ENCODE measurements at regions not wholly inside any gene's neighbourhood (a gene's known extent, or its start where the extent isn't known, plus 50 kb on each side); places are given as distances from the start of the nearest gene placed in this dataset.

- Histone ChIP-seq H3K9me3 (ENCODE audit: control insufficient read depth in 2 of 2, insufficient read depth in 1 of 2, low read depth in 1 of 2, low read length in 1 of 2) (no peaks in the 10 kb centered on the region), H3K4me1 (ENCODE audit: control insufficient read depth in 3 of 3, insufficient read depth in 2 of 3, low read depth in 1 of 3, low read length in 2 of 3) (no peaks in the 10 kb centered on the region), H3K4me3 (ENCODE audit: low read depth in 1 of 3, low read length in 3 of 3) (no peak overlapping the region), H3K36me3 (ENCODE audit: control insufficient read depth in 3 of 3, insufficient read depth in 2 of 3, low read depth in 1 of 3, low read length in 3 of 3) (no peaks in the 10 kb centered on the region), H3K27ac (ENCODE audit: low read depth in 1 of 3, low read length in 2 of 3) (no peak overlapping the region), H3K27me3 (ENCODE audit: control insufficient read depth in 3 of 3, insufficient read depth in 3 of 3, low read length in 3 of 3) (peaks cover 0 to 6% (median 0%) of the 10 kb centered on the region in 3 donors)
- FAIRE-seq (no peak), DNase-seq (no peak)
- WGBS, 3 donors: 11 to 45% (median 30%) methylated on average over 10 of the region's 10 CpGs
Observed at GRCh38 chr12:30874455-30875321, 51.9 kb upstream of the TSPAN11 start.

- no peak for DNase-seq
- no peak for FAIRE-seq
- H3K36me3 ChIP-seq (ENCODE audit: control insufficient read depth in 3 of 3, insufficient read depth in 2 of 3, low read depth in 1 of 3, low read length in 3 of 3): no peaks in the 10 kb centered on the region
- 88 to 91% (median 89%) methylated on average over 7 of the region's 7 CpGs for WGBS, 3 donors
- no peak overlapping the region for H3K4me3 ChIP-seq (ENCODE audit: low read depth in 1 of 3, low read length in 3 of 3)
- H3K27ac ChIP-seq (ENCODE audit: low read depth in 1 of 3, low read length in 2 of 3): no peak overlapping the region
- no peaks in the 10 kb centered on the region for H3K4me1 ChIP-seq (ENCODE audit: control insufficient read depth in 3 of 3, insufficient read depth in 2 of 3, low read depth in 1 of 3, low read length in 2 of 3)
- no peaks in the 10 kb centered on the region for H3K27me3 ChIP-seq (ENCODE audit: control insufficient read depth in 3 of 3, insufficient read depth in 3 of 3, low read length in 3 of 3)
- H3K9me3 ChIP-seq (ENCODE audit: control insufficient read depth in 2 of 2, insufficient read depth in 1 of 2, low read depth in 1 of 2, low read length in 1 of 2): peaks cover 0 to 2% of the 10 kb centered on the region in 2 donors
Observed at GRCh38 chr12:30870491-30871265, 55.9 kb upstream of the TSPAN11 start.

GRCh38 chr12:30867415-30867814, 59.1 kb upstream of the TSPAN11 start:
- Histone ChIP-seq H3K27ac (ENCODE audit: low read depth in 1 of 3, low read length in 2 of 3) (no peak overlapping the region), H3K4me3 (ENCODE audit: low read depth in 1 of 3, low read length in 3 of 3) (no peak overlapping the region), H3K27me3 (ENCODE audit: control insufficient read depth in 3 of 3, insufficient read depth in 3 of 3, low read length in 3 of 3) (no peaks in the 10 kb centered on the region), H3K36me3 (ENCODE audit: control insufficient read depth in 3 of 3, insufficient read depth in 2 of 3, low read depth in 1 of 3, low read length in 3 of 3) (no peaks in the 10 kb centered on the region), H3K9me3 (ENCODE audit: control insufficient read depth in 2 of 2, insufficient read depth in 1 of 2, low read depth in 1 of 2, low read length in 1 of 2) (peaks cover 0 to 2% of the 10 kb centered on the region in 2 donors), H3K4me1 (ENCODE audit: control insufficient read depth in 3 of 3, insufficient read depth in 2 of 3, low read depth in 1 of 3, low read length in 2 of 3) (no peaks in the 10 kb centered on the region)
- no peak for DNase-seq
- FAIRE-seq: no peak

- no peaks in the 10 kb centered on the region for H3K36me3 ChIP-seq (ENCODE audit: control insufficient read depth in 3 of 3, insufficient read depth in 2 of 3, low read depth in 1 of 3, low read length in 3 of 3)
- WGBS, 3 donors: 87 to 93% (median 87%) methylated on average over 1 of the region's 1 CpG
- H3K27me3 ChIP-seq (ENCODE audit: control insufficient read depth in 3 of 3, insufficient read depth in 3 of 3, low read length in 3 of 3): peaks cover 0 to 2% (median 0%) of the 10 kb centered on the region in 3 donors
- H3K9me3 ChIP-seq (ENCODE audit: control insufficient read depth in 2 of 2, insufficient read depth in 1 of 2, low read depth in 1 of 2, low read length in 1 of 2): peaks cover 0 to 2% of the 10 kb centered on the region in 2 donors
- no peak for DNase-seq
- no peak overlapping the region for H3K27ac ChIP-seq (ENCODE audit: low read depth in 1 of 3, low read length in 2 of 3)
- H3K4me3 ChIP-seq (ENCODE audit: low read depth in 1 of 3, low read length in 3 of 3): no peak overlapping the region
- no peak for FAIRE-seq
- H3K4me1 ChIP-seq (ENCODE audit: control insufficient read depth in 3 of 3, insufficient read depth in 2 of 3, low read depth in 1 of 3, low read length in 2 of 3): no peaks in the 10 kb centered on the region
Observed at GRCh38 chr12:30866256-30866655, 60.3 kb upstream of the TSPAN11 start.

GRCh38 chr12:30863839-30864238, 62.7 kb upstream of the TSPAN11 start:
- H3K9me3 ChIP-seq (ENCODE audit: control insufficient read depth in 2 of 2, insufficient read depth in 1 of 2, low read depth in 1 of 2, low read length in 1 of 2): no peaks in the 10 kb centered on the region
- no peak overlapping the region for H3K4me3 ChIP-seq (ENCODE audit: low read depth in 1 of 3, low read length in 3 of 3)
- 80 to 92% (median 91%) methylated on average over 2 of the region's 2 CpGs for WGBS, 3 donors
- no peaks in the 10 kb centered on the region for H3K4me1 ChIP-seq (ENCODE audit: control insufficient read depth in 3 of 3, insufficient read depth in 2 of 3, low read depth in 1 of 3, low read length in 2 of 3)
- FAIRE-seq: no peak
- no peak for DNase-seq
- H3K36me3 ChIP-seq (ENCODE audit: control insufficient read depth in 3 of 3, insufficient read depth in 2 of 3, low read depth in 1 of 3, low read length in 3 of 3): no peaks in the 10 kb centered on the region
- no peak overlapping the region for H3K27ac ChIP-seq (ENCODE audit: low read depth in 1 of 3, low read length in 2 of 3)
- H3K27me3 ChIP-seq (ENCODE audit: control insufficient read depth in 3 of 3, insufficient read depth in 3 of 3, low read length in 3 of 3): peaks cover 0 to 3% (median 0%) of the 10 kb centered on the region in 3 donors

DNA sequence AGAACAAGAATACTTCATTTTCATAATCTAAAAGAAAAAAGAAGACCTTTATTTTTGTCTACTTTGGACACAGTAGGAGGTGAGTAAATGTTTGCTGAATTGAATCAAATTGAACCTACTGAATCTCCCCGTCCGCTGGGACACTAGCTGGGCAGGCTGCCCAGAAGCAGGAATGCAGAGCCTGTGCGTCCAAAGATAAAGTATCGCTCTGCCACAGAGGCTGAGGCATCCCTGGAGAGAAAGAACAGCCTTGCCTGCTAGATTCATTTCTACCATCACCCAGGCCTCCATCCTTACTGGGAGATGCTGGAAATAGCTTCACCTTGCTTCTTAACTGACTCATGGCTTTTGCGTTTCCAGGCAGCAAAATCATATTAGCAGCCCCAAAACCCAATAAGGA, 64.1 kb upstream of the TSPAN11 start:
- no peak overlapping the region for H3K27ac ChIP-seq (ENCODE audit: low read depth in 1 of 3, low read length in 2 of 3)
- H3K4me3 ChIP-seq (ENCODE audit: low read depth in 1 of 3, low read length in 3 of 3): no peak overlapping the region
- DNase-seq: no peak
- WGBS, 3 donors: 30 to 57% (median 46%) methylated on average over 5 of the region's 5 CpGs
- H3K36me3 ChIP-seq (ENCODE audit: control insufficient read depth in 3 of 3, insufficient read depth in 2 of 3, low read depth in 1 of 3, low read length in 3 of 3): no peaks in the 10 kb centered on the region
- no peaks in the 10 kb centered on the region for H3K4me1 ChIP-seq (ENCODE audit: control insufficient read depth in 3 of 3, insufficient read depth in 2 of 3, low read depth in 1 of 3, low read length in 2 of 3)
- H3K27me3 ChIP-seq (ENCODE audit: control insufficient read depth in 3 of 3, insufficient read depth in 3 of 3, low read length in 3 of 3): peaks cover 0 to 3% (median 0%) of the 10 kb centered on the region in 3 donors
- no peak for FAIRE-seq
- no peaks in the 10 kb centered on the region for H3K9me3 ChIP-seq (ENCODE audit: control insufficient read depth in 2 of 2, insufficient read depth in 1 of 2, low read depth in 1 of 2, low read length in 1 of 2)

GRCh38 chr12:30859226-30859625, 67.3 kb upstream of the TSPAN11 start:
- DNase-seq: no peak
- WGBS, 3 donors: 72 to 88% (median 87%) methylated on average over 2 of the region's 2 CpGs
- no peak overlapping the region for H3K27ac ChIP-seq (ENCODE audit: low read depth in 1 of 3, low read length in 2 of 3)
- FAIRE-seq: no peak
- H3K27me3 ChIP-seq (ENCODE audit: control insufficient read depth in 3 of 3, insufficient read depth in 3 of 3, low read length in 3 of 3): peaks cover 0 to 3% (median 0%) of the 10 kb centered on the region in 3 donors
- H3K9me3 ChIP-seq (ENCODE audit: control insufficient read depth in 2 of 2, insufficient read depth in 1 of 2, low read depth in 1 of 2, low read length in 1 of 2): no peaks in the 10 kb centered on the region
- no peaks in the 10 kb centered on the region for H3K36me3 ChIP-seq (ENCODE audit: control insufficient read depth in 3 of 3, insufficient read depth in 2 of 3, low read depth in 1 of 3, low read length in 3 of 3)
- H3K4me3 ChIP-seq (ENCODE audit: low read depth in 1 of 3, low read length in 3 of 3): no peak overlapping the region
- no peaks in the 10 kb centered on the region for H3K4me1 ChIP-seq (ENCODE audit: control insufficient read depth in 3 of 3, insufficient read depth in 2 of 3, low read depth in 1 of 3, low read length in 2 of 3)

- H3K36me3 ChIP-seq (ENCODE audit: control insufficient read depth in 3 of 3, insufficient read depth in 2 of 3, low read depth in 1 of 3, low read length in 3 of 3): no peaks in the 10 kb centered on the region
- no peaks in the 10 kb centered on the region for H3K9me3 ChIP-seq (ENCODE audit: control insufficient read depth in 2 of 2, insufficient read depth in 1 of 2, low read depth in 1 of 2, low read length in 1 of 2)
- 68 to 76% (median 70%) methylated on average over 4 of the region's 4 CpGs for WGBS, 3 donors
- FAIRE-seq (no peak), DNase-seq (no peak)
- peaks cover 0 to 3% (median 0%) of the 10 kb centered on the region in 3 donors for H3K27me3 ChIP-seq (ENCODE audit: control insufficient read depth in 3 of 3, insufficient read depth in 3 of 3, low read length in 3 of 3)
- no peak overlapping the region for H3K4me3 ChIP-seq (ENCODE audit: low read depth in 1 of 3, low read length in 3 of 3)
- no peak overlapping the region for H3K27ac ChIP-seq (ENCODE audit: low read depth in 1 of 3, low read length in 2 of 3)
- H3K4me1 ChIP-seq (ENCODE audit: control insufficient read depth in 3 of 3, insufficient read depth in 2 of 3, low read depth in 1 of 3, low read length in 2 of 3): no peaks in the 10 kb centered on the region
Observed at GRCh38 chr12:30858471-30858870, 68.1 kb upstream of the TSPAN11 start.

All from small intestine (tissue), 7 donors.